Body of pancreas (tissue), 4 donors: ENCODE measurements at regions not wholly inside any gene's neighbourhood (a gene's known extent, or its start where the extent isn't known, plus 50 kb on each side); places are given as distances from the start of the nearest gene placed in this dataset.

Source experiments
- CTCF ChIP-seq, 7 experiments: fragments of 450-650 bp in 4 of 7; fragments of 200-600 bp in 3 of 7; sonication (generic) in 3 of 7; IDR thresholded peaks; one replicate each; pipeline ENCODE4 v1.5.1; 2016 to 2019; ENCODE audit warnings: antibody characterized with exemption in 7 of 7
- POLR2A ChIP-seq, 3 donors: fragments of 450-650 bp; IDR thresholded peaks; one replicate each; pipeline ENCODE4 v1.6.1; 2016; ENCODE audit warnings: antibody characterized with exemption in 3 of 3, mild to moderate bottlenecking in 2 of 3

- TF ChIP-seq CTCF (IDR thresholded peaks at IDR 0.05) (no peak), POLR2A (IDR thresholded peaks at IDR 0.05) (no peak)
Measured at GRCh38 chr7:45267262-45267661, 109.7 kb downstream of the RAMP3 start.
